Activated T-cell treated with anti-CD3 and anti-CD28 coated beads for 48 hours (primary cell): ENCODE measurements at regions not wholly inside any gene's neighbourhood (a gene's known extent, or its start where the extent isn't known, plus 50 kb on each side); places are given as distances from the start of the nearest gene placed in this dataset.

ENCODE experiments used
- DNase-seq: peaks from one replicate; pipeline ENCODE4 v3.0.0-alpha.2; 2020; ENCODE audit warnings: low read depth

DNA sequence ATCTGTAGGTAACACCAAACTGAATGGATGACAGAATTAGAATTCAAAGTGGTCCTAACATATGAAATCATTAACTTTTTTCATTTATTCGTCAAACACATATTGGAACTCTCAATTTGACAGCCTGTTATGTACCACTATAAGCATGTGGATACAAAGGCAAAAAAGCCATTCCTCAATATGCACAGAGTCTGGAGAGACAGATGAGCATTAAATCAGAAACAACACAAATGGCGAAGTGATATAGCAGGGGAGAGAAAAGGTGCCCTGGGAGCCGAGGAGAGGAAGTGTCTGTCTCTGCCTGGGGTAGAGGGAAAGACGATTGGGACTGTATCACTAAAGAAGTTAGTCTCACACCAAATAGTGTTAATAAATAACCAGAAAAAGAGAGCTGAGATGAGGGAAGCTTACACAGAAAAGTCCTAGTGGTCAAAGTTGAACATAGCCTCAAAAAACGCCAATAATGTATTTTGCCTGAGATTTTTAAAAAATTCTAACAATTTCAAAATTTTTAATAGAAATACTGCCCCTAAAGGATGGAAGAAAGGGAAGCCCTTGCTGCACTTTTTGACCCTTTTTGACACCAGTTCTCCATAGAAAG is 417.5 kb downstream of the TUSC7 start:
- DNase-seq = no peak

- no peak for DNase-seq
Measured at GRCh38 chr3:117128133-117128532, 418.6 kb downstream of the TUSC7 start.

DNA sequence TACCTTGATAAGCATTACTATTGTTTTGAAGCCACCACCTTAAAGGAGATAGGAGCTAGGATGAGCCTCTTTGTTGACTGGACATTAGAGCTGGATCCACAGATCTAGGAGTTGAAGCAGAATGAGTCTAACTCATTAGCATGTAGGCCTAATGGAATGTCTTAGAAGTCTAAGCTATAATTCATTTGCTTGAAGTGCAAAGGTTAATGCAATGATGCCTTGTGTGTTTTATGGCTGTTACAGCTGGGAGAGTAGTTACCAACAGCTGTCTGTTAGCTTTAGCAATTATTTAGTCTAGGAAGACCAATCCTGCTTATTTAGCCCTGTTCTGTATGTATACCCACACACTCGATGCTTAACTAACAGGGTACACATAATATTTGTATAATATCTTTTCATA is 419.3 kb downstream of the TUSC7 start:
- DNase-seq = no peak

DNA sequence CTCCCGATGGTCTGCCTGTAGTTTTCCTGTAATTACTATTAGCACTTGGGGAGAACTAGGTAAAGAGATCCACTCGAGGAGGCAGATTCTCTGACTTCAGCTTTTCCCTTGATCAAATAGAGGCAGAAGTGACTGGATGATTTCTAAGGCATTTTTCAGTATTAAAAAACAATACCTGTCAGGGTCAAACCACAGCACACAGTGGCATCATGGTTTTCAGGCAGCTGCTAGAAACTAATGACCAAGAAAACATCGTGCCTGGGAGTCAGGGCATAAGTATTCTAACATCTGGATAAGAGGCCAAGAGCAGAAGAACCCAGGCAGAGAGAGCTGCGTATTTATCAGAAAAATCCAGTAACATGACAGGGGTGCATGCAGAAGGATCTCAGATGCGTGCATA is 419.9 kb downstream of the TUSC7 start:
- no peak for DNase-seq

DNA sequence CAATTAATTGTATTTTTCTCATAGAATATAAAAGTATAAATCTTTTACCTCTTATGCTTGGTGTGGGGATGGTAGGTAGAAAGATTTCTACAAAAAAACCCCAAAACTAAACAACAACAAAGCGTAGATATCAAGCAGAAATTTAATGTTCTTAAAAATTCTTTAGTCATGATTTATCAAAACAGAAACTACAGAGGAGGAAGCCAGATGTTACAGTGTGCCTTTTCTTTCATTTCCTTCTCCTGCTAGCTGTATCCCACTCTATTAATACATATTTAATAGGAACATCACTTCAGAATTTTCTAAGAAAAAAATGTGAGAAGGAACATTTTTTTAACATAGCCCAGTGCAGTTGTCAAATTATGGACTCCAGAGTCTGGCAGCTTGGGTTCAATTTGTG is 420.6 kb downstream of the TUSC7 start:
- no peak for DNase-seq

- no peak for DNase-seq
Measured at GRCh38 chr3:117131259-117131658, 421.7 kb downstream of the TUSC7 start.

DNA sequence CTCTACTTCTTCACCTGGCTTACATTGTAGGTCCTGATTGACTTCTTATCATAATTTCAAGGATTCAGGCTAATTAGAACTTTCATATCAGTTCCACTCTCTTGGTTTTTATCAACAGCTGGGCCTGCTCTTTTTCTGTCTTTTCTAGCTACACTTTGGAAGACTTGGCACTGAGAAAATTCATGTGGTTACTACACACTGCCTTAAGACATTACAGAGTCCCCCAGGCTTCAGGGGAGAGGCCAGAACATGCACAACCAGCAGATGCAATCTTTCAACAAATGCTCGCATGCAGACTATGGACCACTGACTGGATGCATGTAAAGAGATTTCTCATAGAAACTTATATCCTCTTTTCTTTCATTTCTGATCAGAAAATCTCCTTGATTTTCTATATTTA is 423.5 kb downstream of the TUSC7 start:
- DNase-seq = no peak

DNA sequence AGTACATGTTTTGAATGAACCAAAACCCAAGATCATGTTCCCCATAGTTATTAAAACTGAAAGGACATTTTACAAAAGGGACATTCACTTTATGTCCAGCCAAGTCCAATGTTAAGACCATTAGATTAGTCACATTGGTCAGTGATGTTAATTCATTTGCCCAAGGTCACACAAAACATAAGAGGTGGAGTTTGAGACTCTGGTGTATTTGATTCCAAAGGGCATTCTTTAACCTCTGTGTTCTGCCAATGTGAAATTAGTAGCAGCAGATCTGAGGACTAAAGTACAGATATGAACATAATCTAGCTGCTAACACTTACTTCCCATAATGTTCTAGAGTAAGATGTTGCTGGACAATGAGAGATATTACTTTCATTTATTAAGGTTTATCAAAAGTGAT is 425.6 kb downstream of the TUSC7 start:
- no peak for DNase-seq

- DNase-seq = no peak
Measured at GRCh38 chr3:117136003-117136402, 426.4 kb downstream of the TUSC7 start.

DNA sequence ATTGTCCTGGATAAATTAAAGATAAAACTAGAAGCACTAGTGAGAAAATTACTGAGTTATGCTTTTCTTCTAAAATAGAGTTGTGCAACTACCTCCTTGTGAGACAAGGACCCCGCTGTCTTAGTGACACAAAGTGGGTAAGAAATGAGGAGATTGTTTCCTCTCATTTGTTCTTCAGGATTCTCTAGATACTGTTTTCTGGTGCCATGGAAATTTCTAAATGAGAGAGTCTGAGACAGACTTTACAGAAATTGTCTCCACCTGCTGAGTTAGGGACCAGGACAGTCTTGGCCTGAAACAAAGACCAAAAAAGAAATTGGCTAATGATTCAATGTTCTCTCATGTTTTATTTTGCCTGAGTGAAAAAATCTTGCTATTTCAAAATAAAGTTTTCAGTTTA is 427.5 kb downstream of the TUSC7 start:
- no peak for DNase-seq

GRCh38 chr3:117139681-117140080 is 430.1 kb downstream of the TUSC7 start:
- DNase-seq = no peak

DNA sequence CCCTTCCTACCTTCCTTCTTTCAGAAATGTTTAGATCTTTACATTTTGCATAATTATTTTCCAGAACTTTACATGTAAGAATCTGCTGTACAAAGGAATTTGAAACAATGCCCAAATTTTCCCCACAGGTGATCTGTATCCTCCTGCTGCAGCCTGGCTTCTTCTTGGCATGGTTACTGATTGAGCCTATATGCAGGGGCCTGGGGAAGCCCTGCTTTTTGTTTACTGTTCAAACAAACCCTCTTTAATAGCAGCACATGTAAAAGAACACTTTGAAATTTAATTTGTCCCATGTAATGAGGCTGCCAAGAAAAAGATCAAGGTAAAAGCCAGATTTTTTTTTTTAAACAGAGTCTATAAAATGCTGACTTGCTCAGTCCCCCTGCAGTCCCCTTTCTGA is 432.2 kb downstream of the TUSC7 start:
- no peak for DNase-seq

DNA sequence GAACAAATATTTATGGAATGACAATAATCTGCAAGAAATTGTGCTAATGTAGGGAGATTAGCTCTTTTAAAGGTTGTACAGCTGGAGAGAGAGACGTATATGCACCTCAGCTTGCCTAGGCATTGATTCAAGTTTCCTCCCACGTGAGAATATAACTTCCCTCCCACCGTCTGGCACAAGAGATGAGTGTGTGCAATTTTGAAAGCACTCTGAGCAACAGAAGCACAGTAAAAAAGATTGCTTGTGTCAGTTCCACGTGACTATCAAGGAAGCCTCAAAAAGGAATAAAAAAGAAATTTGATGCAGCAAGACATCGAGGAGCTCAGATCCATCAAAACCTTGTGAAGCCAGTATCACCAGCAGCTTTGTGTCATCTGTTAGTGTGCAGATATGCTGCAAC is 435.3 kb downstream of the TUSC7 start:
- no peak for DNase-seq

- no peak for DNase-seq
Measured at GRCh38 chr3:117145677-117146076, 436.1 kb downstream of the TUSC7 start.

DNA sequence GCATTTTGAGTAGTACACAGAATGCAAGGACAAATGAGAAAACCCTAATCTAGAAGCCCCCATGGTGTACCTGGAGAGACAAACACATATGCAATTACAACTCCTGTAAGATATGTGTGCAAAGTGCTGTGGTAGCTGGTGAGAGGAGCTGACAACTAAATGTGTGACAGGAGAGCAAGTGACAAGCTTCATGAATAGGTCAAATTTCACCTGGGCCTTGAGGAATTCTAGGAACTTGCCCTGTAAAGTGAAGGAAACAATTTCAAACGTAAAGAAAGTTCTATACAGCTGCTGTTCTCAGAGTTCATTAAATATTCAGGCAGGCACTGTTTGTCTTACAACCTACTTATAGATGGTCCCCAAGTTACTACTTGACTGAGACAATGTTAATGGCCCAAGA is 437.0 kb downstream of the TUSC7 start:
- no peak for DNase-seq

GRCh38 chr3:117149584-117149983 is 440.0 kb downstream of the TUSC7 start:
- DNase-seq = no peak

DNA sequence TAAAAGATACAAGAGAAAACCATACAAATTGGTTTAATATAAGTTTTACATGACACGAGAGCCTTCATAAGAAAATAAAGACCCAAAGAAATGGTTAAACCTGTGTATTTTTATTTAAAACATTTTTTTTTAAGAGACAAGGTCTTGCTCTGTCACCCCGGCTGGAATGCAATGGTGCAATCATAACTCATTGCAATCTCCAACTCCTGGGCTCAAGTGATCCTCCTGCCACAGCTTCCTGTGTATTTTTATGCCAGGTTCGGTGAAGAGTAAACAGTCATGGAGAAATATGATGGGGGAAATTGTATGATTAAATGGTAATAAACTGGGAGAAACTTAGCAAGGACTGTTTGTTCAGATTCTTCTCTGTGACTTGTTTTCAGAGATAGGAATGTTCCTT is 441.0 kb downstream of the TUSC7 start:
- no peak for DNase-seq

DNA sequence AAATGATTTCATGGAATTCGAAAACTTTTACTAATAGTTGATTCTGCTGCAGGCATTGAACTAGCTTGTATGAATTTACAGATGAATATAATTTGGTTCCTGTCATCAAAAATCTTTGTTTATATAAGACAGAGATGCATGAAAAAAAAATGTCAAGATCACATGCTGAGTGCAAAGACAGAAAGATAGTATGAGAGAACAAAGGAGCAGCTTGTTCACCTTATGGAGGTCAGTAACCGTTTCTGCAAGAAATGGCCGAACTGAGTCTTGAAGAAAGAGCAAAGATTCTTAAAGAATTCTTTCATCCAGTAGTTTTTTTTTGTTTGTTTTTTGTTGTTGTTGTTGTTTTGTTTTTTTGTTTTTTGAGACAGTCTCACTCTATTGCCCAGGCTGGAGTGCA is 450.6 kb downstream of the TUSC7 start:
- DNase-seq = no peak

- DNase-seq = no peak
Measured at GRCh38 chr3:117161816-117162215, 452.2 kb downstream of the TUSC7 start.

DNA sequence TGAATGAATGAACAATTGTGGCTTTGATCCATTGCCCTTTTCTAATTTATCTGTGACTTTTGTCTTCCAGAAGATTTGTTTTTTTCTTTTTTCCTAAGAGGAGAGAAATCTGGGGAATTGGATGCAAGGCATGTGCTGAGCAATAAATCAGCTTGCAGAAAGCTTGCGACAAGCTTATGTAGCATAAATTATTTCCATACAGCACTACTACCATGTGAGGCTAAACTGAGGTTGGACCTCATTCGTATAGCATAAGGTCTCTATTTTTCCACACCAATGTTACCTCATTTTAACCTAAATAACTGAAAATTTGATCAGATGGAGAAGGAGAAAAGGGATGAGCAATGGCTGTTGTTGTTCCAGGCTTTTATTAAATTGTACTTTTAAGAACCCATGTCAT is 455.6 kb downstream of the TUSC7 start:
- DNase-seq = no peak

DNA sequence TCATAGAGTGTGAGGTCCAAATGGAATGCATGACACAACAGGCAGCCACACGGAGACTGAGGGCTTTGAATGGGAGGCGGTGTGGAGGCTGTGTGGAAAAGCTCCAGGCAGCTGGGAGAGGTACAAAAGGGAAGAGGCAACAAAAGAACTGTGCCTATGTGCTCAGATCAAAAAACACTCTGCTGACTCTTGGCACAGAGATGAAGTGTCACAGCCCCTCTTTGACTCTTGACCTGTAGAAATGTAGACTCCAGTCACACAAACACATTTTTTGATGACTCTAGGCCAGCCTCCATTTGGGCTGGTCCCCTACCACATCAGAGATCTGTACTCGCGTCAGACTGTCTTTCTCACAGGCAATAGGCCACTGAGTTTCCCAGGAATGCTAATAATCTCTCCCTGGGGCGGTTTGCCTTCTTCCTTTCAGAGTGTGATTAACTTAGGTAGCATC is 456.0 kb downstream of the TUSC7 start:
- no peak for DNase-seq

GRCh38 chr3:117168896-117169295 is 459.3 kb downstream of the TUSC7 start:
- DNase-seq = no peak

- DNase-seq = no peak
Measured at GRCh38 chr3:117170094-117170493, 460.5 kb downstream of the TUSC7 start.

DNA sequence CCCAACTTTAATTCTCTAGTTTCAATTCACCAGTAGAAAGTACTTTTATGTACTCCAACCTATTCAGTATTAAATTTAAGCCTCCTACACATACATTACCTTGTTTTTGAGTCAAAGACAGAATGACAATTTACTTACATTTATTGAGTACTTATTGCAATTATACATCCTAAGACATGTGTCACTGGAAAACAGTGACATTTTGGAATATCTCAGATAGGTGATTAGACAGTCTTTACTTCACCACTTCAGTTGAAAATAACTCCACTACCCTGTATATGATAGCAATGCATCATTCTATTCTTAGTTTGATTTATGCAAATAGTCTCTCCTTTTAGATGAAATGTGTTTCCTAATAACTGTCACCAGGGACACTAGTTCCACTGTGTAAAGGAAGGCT is 461.5 kb downstream of the TUSC7 start:
- no peak for DNase-seq

DNA sequence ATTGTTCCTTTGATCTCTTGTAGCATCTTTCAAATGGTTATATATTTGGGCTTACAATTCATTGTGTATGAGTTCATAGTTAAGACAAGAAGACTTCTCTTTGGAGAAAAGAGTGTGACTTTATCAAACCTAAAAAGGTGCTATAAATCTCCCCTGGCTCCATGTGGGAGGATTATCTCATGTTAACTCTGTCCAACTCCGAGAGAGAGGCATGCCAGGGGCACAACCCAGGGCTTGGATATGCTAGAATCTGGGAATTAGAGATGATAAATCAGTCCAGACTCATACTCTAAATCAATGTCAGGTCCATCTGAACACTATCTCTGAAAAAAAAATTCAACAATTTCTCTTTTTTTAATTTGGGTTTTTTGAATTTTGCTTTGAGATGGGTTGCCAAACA is 462.8 kb downstream of the TUSC7 start:
- DNase-seq = no peak
